HG02623 (cell line): ENCODE measurements at regions not wholly inside any gene's neighbourhood (a gene's known extent, or its start where the extent isn't known, plus 50 kb on each side); places are given as distances from the start of the nearest gene placed in this dataset.
"Not testable (repeated sequence)": the region's sequence is repeated elsewhere in the genome, so short reads cannot be mapped to it uniquely, and the experiment has no call there.

Source experiments
- ATAC-seq: cut with Tn5 transposase; IDR thresholded peaks from one replicate; pipeline ENCODE4 v1.9.1; 2021; ENCODE audit warnings: moderate library complexity; ENCODE audit not compliant: unreplicated experiment

- ATAC-seq, result not testable (repeated sequence)
Measured at GRCh38 chr15:44904651-44905340, 51.7 kb upstream of the TERB2 start.
